Gastrocnemius medialis (tissue), 4 donors: ENCODE measurements at regions not wholly inside any gene's neighbourhood (a gene's known extent, or its start where the extent isn't known, plus 50 kb on each side); places are given as distances from the start of the nearest gene placed in this dataset.

ENCODE experiments used
- POLR2A ChIP-seq, 2 donors: fragments of 450-650 bp; IDR thresholded peaks; one replicate each; pipeline ENCODE4 v1.6.1; 2017; ENCODE audit warnings: antibody characterized with exemption in 2 of 2, mild to moderate bottlenecking in 2 of 2, moderate library complexity in 2 of 2
- TF ChIP-seq, protein P1 (sequence below), 5 experiments: fragments of 450-650 bp in 3 of 5; fragments of 200-600 bp in 2 of 5; sonication (generic) in 2 of 5; IDR thresholded peaks in 4 of 5; conservative IDR thresholded peaks in 1 of 5; 1 replicate in 4 of 5; 2 replicates in 1 of 5; pipeline ENCODE4 v1.5.1; 2016 to 2019; ENCODE audit warnings: antibody characterized with exemption in 5 of 5, mild to moderate bottlenecking in 3 of 5, moderate library complexity in 3 of 5

DNA sequence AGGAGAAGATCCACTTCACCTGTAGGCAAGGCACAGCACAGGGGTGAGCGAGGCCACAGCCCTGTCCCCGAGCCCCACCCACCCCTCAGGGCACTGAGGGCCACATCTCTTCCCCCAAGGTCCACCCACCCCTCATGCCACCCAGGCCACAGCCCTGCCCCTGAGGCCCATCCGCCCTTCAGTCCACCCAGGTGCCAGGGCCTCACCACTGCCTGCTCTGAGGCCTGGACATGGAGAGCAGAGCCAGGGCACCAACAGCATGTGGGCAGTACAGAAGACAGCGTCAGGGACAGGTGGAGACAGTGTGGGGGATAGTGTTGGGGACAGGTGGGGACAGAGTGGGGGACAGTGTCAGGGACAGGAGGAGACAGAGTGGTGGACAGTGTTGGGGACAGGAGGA is 138.3 kb downstream of the TMEM121 start:
- TF ChIP-seq, protein P1, sequence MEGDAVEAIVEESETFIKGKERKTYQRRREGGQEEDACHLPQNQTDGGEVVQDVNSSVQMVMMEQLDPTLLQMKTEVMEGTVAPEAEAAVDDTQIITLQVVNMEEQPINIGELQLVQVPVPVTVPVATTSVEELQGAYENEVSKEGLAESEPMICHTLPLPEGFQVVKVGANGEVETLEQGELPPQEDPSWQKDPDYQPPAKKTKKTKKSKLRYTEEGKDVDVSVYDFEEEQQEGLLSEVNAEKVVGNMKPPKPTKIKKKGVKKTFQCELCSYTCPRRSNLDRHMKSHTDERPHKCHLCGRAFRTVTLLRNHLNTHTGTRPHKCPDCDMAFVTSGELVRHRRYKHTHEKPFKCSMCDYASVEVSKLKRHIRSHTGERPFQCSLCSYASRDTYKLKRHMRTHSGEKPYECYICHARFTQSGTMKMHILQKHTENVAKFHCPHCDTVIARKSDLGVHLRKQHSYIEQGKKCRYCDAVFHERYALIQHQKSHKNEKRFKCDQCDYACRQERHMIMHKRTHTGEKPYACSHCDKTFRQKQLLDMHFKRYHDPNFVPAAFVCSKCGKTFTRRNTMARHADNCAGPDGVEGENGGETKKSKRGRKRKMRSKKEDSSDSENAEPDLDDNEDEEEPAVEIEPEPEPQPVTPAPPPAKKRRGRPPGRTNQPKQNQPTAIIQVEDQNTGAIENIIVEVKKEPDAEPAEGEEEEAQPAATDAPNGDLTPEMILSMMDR (IDR thresholded peaks at IDR 0.05 in 4 of 5, conservative IDR thresholded peaks at IDR 0.05 in 1 of 5), result no peak
- TF ChIP-seq POLR2A (IDR thresholded peaks at IDR 0.05), result no peak
